Activated naive CD4-positive, alpha-beta T cell treated with anti-CD3 and anti-CD28 coated beads, Interleukin-2, amount 50 U/mL, for 16 hours (primary cell): ENCODE measurements at regions not wholly inside any gene's neighbourhood (a gene's known extent, or its start where the extent isn't known, plus 50 kb on each side); places are given as distances from the start of the nearest gene placed in this dataset.
"Not testable (repeated sequence)": the region's sequence is repeated elsewhere in the genome, so short reads cannot be mapped to it uniquely, and the experiment has no call there.

Source experiments
- DNase-seq: peaks from one replicate; pipeline ENCODE4 v3.0.0-alpha.2; 2020

GRCh38 chr6:878179-878578 is 185.2 kb upstream of the EXOC2 start:
- DNase-seq: no peak

- no peak for DNase-seq
Measured at GRCh38 chr6:875012-875411, 182.1 kb upstream of the EXOC2 start.

- no peak for DNase-seq
Measured at GRCh38 chr6:872570-873125, 179.7 kb upstream of the EXOC2 start.

- DNase-seq: no peak
Measured at GRCh38 chr6:871503-871902, 178.6 kb upstream of the EXOC2 start.

- no peak for DNase-seq
Measured at GRCh38 chr6:870096-870495, 177.2 kb upstream of the EXOC2 start.

- DNase-seq: no peak
Measured at GRCh38 chr6:868201-868600, 175.3 kb upstream of the EXOC2 start.

GRCh38 chr6:867378-867777 is 174.4 kb upstream of the EXOC2 start:
- DNase-seq: no peak

- DNase-seq: no peak
Measured at GRCh38 chr6:866316-866715, 173.4 kb upstream of the EXOC2 start.

- DNase-seq: no peak
Measured at GRCh38 chr6:865846-866245, 172.9 kb upstream of the EXOC2 start.

- no peak for DNase-seq
Measured at GRCh38 chr6:863831-864230, 170.9 kb upstream of the EXOC2 start.

GRCh38 chr6:863127-863526 is 170.2 kb upstream of the EXOC2 start:
- DNase-seq: not testable (repeated sequence)

GRCh38 chr6:859936-860335 is 167.0 kb upstream of the EXOC2 start:
- no peak for DNase-seq

GRCh38 chr6:854406-855118 is 161.6 kb upstream of the EXOC2 start:
- DNase-seq: no peak

- DNase-seq: not testable (repeated sequence)
Measured at GRCh38 chr6:852216-852615, 159.3 kb upstream of the EXOC2 start.

- no peak for DNase-seq
Measured at GRCh38 chr6:849075-849506, 156.2 kb upstream of the EXOC2 start.

- no peak for DNase-seq
Measured at GRCh38 chr6:845566-845965, 152.6 kb upstream of the EXOC2 start.

- DNase-seq: no peak
Measured at GRCh38 chr6:845101-845500, 152.2 kb upstream of the EXOC2 start.

- DNase-seq: no peak
Measured at GRCh38 chr6:842141-842540, 149.2 kb upstream of the EXOC2 start.

GRCh38 chr6:841569-841968 is 148.6 kb upstream of the EXOC2 start:
- DNase-seq: no peak

GRCh38 chr6:839201-839600 is 146.3 kb upstream of the EXOC2 start:
- DNase-seq: no peak

GRCh38 chr6:837380-837779 is 144.4 kb upstream of the EXOC2 start:
- no peak for DNase-seq

GRCh38 chr6:836276-836853 is 143.4 kb upstream of the EXOC2 start:
- no peak for DNase-seq

- DNase-seq: no peak
Measured at GRCh38 chr6:835476-836160, 142.7 kb upstream of the EXOC2 start.

GRCh38 chr6:834866-835265 is 141.9 kb upstream of the EXOC2 start:
- no peak for DNase-seq
